Osteocyte (in vitro differentiated cells): ENCODE measurements at regions not wholly inside any gene's neighbourhood (a gene's known extent, or its start where the extent isn't known, plus 50 kb on each side); places are given as distances from the start of the nearest gene placed in this dataset.

ENCODE experiments used
- DNase-seq: peaks from one replicate; pipeline ENCODE4 v3.0.0; 2021; ENCODE audit warnings: mixed read lengths; ENCODE audit not compliant: unreplicated experiment; ENCODE audit errors: extremely low spot score
- H3K27ac Mint-ChIP-seq: one replicate; pipeline ENCODE4 v1.8.0; 2021; ENCODE audit warnings: mild to moderate bottlenecking, mixed read lengths; ENCODE audit not compliant: unreplicated experiment
- H3K27me3 Mint-ChIP-seq: one replicate; pipeline ENCODE4 v1.8.0; 2021; ENCODE audit warnings: mixed read lengths; ENCODE audit not compliant: unreplicated experiment
- H3K36me3 Mint-ChIP-seq: one replicate; pipeline ENCODE4 v1.8.0; 2021; ENCODE audit warnings: mixed read lengths; ENCODE audit not compliant: unreplicated experiment
- H3K4me1 Mint-ChIP-seq: one replicate; pipeline ENCODE4 v1.8.0; 2021; ENCODE audit warnings: mixed read lengths; ENCODE audit not compliant: unreplicated experiment
- H3K4me3 Mint-ChIP-seq: one replicate; pipeline ENCODE4 v1.8.0; 2021; ENCODE audit warnings: mild to moderate bottlenecking, moderate library complexity, mixed read lengths; ENCODE audit not compliant: unreplicated experiment
- H3K9me3 Mint-ChIP-seq: one replicate; pipeline ENCODE4 v1.8.0; 2021; ENCODE audit warnings: mixed read lengths; ENCODE audit not compliant: unreplicated experiment
- CTCF ChIP-seq: fragments of 200-600 bp; sonication (generic); IDR thresholded peaks from 2 replicates; pipeline ENCODE4 v1.5.0; 2021; ENCODE audit warnings: antibody characterized with exemption, mild to moderate bottlenecking, moderate library complexity

- no peak for DNase-seq
- H3K27ac Mint-ChIP-seq = peak overlapping the region; percentile 93
- H3K4me1 Mint-ChIP-seq = peaks cover 48% of the 10 kb centered on the region
- peak overlapping the region; percentile 1 for H3K4me3 Mint-ChIP-seq
- no peaks in the 10 kb centered on the region for H3K27me3 Mint-ChIP-seq
- H3K9me3 Mint-ChIP-seq = peaks cover 3% of the 10 kb centered on the region
- peaks cover 2% of the 10 kb centered on the region for H3K36me3 Mint-ChIP-seq
- no peak for TF ChIP-seq CTCF
These were observed 114.9 kb downstream of the QPCT start for GRCh38 chr2:37459095-37459981.

GRCh38 chr2:37460896-37461229, 116.4 kb downstream of the QPCT start:
- peaks cover 48% of the 10 kb centered on the region for H3K4me1 Mint-ChIP-seq
- no peak for TF ChIP-seq CTCF
- H3K27me3 Mint-ChIP-seq = no peaks in the 10 kb centered on the region
- peaks cover 3% of the 10 kb centered on the region for H3K9me3 Mint-ChIP-seq
- no peak for DNase-seq
- no peak overlapping the region for H3K4me3 Mint-ChIP-seq
- peaks cover 2% of the 10 kb centered on the region for H3K36me3 Mint-ChIP-seq
- H3K27ac Mint-ChIP-seq = peak overlapping the region; percentile 93

- no peak for DNase-seq
- Mint-ChIP-seq H3K36me3 (peaks cover 2% of the 10 kb centered on the region), H3K4me3 (no peak overlapping the region), H3K27me3 (no peaks in the 10 kb centered on the region), H3K27ac (no peak overlapping the region), H3K4me1 (peaks cover 24% of the 10 kb centered on the region), H3K9me3 (peaks cover 3% of the 10 kb centered on the region)
- no peak for TF ChIP-seq CTCF
These were observed 119.6 kb downstream of the QPCT start for GRCh38 chr2:37464067-37464466.

GRCh38 chr2:37466533-37467222, 122.2 kb downstream of the QPCT start:
- no peak for DNase-seq
- Mint-ChIP-seq H3K27me3 (no peaks in the 10 kb centered on the region), H3K4me3 (no peak overlapping the region), H3K9me3 (no peaks in the 10 kb centered on the region), H3K4me1 (peaks cover 12% of the 10 kb centered on the region), H3K36me3 (peaks cover 4% of the 10 kb centered on the region), H3K27ac (no peak overlapping the region)
- no peak for TF ChIP-seq CTCF

GRCh38 chr2:37468170-37468569, 123.7 kb downstream of the QPCT start:
- Mint-ChIP-seq H3K27me3 (no peaks in the 10 kb centered on the region), H3K27ac (no peak overlapping the region), H3K9me3 (no peaks in the 10 kb centered on the region), H3K4me1 (peaks cover 27% of the 10 kb centered on the region), H3K4me3 (no peak overlapping the region), H3K36me3 (peaks cover 4% of the 10 kb centered on the region)
- no peak for TF ChIP-seq CTCF
- no peak for DNase-seq
